ENCODE measurements at regions not wholly inside any gene's neighbourhood (a gene's known extent, or its start where the extent isn't known, plus 50 kb on each side); places are given as distances from the start of the nearest gene placed in this dataset.

- DNase-seq (ENCODE audit: low read depth in 2 of 2), result no peak
Observed at GRCh38 chr10:90588222-90588621, 269.6 kb downstream of the HTR7 start.

- DNase-seq (ENCODE audit: low read depth in 2 of 2), result no peak
Observed at GRCh38 chr10:90589825-90590224, 268.0 kb downstream of the HTR7 start.

- no peak for DNase-seq (ENCODE audit: low read depth in 2 of 2)
Observed at GRCh38 chr10:90591629-90592028, 266.2 kb downstream of the HTR7 start.

DNA sequence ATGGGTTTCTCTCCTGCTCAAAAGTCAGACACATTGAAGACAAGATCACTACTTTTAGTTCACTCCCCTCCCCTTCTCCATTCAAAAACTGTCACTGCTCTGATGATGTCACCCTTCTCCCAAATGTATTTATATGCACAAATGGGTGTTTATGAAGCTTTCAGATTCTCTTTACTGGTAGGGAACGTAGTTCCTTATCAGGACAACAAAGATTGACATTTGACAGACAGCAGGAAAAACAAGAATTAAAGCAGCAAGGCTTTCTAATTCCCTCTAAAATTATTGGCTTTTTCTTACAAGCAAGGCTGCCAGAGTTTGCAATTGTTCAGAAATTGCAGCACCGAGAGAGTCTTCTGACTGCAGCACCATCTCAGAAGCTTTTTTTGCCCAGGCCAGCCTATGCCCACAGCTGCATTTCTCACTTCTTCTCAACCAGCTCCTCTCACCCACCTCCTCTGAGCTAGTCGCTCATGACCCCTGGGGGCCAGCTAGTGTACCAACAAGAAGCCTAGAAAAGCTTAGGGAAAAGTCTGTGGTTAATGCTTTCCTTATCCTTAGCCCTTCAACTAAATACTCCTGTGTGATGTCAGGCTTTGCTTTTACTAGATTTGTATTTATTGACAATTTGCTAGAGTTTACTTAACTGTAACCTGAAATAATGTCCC lies 265.1 kb downstream of the HTR7 start:
- no peak for DNase-seq (ENCODE audit: low read depth in 2 of 2)

DNA sequence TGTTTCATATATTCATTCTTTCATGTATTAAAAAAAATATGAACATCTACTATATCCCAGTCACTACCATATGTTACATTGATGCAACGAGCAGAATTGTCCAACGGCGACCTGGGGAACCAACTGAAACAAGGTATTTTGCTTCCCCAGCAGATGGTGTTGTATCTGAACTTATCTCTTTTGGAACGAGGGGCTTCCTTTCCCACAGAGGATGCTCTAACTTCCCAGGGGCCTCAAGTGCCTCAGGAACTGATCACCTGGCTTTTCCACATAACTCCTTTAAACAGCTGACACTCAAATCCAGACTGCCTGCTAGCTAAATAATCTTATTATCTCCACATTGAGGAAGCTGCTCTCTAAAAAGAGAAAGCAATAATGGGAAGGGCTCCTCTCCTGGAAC lies 259.3 kb downstream of the HTR7 start:
- no peak for DNase-seq (ENCODE audit: low read depth in 2 of 2)

DNA sequence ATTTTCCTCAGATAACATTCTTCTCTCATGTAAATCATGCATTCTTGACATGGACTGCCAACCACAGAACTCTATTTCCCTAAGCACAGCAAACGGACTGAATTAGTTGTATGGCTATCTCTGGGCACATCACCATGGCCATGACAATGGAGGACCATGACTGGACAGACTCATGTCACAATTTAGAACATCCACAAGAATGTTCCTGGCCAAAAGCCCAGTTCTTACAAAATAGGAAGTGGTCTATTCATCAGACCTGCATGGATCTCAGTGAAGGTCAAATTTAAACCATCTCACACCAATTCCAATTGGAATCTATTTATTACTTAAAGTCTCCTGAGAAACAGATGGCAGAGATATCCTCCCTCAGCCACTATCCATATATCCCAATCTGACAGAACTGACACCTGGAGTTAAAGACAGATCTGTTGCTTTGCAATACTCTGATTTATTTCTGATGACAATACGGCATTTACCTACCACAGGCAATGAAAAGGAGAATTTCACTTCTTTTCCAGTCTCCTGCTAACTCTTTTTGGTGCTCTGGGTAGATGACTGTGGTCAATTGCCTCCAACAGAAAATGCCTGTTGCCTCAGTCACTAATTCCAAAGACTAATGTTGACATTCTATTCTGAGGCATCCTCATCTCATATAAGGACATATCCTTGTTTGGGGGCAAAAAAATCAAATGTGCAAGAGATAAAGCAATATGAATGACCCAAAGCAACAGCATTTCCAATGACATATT lies 254.8 kb downstream of the HTR7 start:
- no peak for DNase-seq (ENCODE audit: low read depth in 2 of 2)

DNA sequence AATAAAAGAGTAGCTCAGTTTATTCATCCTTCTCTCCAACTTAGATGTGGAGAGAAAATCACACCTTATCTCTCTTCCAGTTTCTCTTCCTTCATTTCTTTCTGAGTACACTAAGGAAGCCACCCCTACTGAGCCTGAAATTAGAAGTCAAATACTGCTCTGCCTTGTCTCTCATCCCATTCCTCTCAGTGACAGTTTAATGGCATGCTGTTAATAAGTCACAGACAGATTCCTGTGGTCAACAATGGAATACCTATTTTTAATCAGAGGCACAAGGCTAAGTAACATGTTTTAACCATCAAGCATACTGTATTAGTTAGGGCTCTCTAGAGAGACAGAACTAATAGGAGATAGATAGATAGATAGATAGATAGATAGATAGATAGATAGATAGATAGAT lies 253.2 kb downstream of the HTR7 start:
- DNase-seq (ENCODE audit: low read depth in 2 of 2), result no peak

- DNase-seq (ENCODE audit: low read depth in 2 of 2), result no peak
Observed at GRCh38 chr10:90605506-90605905, 252.3 kb downstream of the HTR7 start.

- no peak for DNase-seq (ENCODE audit: low read depth in 2 of 2)
Observed at GRCh38 chr10:90612276-90612675, 245.6 kb downstream of the HTR7 start.

DNA sequence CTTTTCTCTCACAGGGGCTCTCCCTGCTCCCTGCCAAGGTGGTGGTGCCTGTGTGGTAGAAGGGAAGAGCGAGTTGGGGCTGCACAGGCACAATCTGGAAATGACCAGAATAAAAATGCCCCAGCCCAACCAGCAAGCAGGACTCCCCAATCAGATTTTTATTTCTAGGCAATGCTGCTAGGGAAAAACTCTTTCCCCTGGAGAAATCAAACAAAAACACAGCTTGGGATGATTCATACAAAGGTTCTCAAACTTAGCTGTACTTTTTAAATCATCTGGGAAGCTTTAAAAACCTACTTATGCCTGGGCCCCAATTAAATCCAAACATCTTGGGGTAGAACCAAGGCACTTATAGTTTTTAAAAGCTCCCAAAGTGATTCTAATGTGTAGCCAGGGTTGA lies 243.2 kb downstream of the HTR7 start:
- DNase-seq (ENCODE audit: low read depth in 2 of 2), result no peak

- DNase-seq (ENCODE audit: low read depth in 2 of 2), result no peak
Observed at GRCh38 chr10:90621577-90621976, 236.3 kb downstream of the HTR7 start.

- no peak for DNase-seq (ENCODE audit: low read depth in 2 of 2)
Observed at GRCh38 chr10:90635111-90635765, 222.6 kb downstream of the HTR7 start.

DNA sequence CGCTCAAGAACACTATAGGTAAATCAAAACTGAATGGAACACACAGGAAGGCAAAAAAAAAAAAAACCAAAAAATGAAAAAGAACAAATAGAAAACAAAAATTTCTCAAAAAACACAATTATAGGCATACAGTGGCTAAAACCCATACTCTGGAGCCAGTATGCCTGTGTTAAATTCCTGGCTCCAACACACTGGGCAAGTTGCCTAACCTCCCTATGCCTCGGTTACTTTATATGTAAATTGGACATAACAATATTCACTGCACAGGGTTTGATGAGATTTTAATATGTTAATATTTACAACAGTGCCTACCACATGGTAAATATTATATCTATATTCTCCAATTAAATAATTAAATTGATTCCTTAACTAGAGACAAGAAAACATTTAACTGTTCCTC lies 217.1 kb downstream of the HTR7 start:
- no peak for DNase-seq (ENCODE audit: low read depth in 2 of 2)

DNA sequence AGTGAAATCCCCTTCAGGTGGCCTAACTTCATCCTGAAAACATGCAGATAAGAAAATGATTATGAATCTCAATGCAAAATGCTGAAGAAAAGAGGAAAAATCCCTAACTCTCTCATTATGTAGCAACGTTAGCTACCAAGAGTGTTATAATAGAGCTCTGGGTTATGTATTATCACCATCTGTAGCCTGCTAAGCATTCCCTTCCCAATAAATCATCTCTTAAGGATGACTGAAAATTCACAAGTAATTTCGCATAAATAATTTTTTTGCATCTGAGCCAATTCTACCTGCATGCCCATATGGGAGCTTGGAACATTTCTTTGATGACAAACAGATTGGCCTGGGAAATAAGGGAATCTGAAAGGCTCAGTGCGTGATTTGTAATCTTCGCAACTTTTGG lies 216.1 kb downstream of the HTR7 start:
- DNase-seq (ENCODE audit: low read depth in 2 of 2), result no peak

- no peak for DNase-seq (ENCODE audit: low read depth in 2 of 2)
Observed at GRCh38 chr10:90642136-90642535, 215.7 kb downstream of the HTR7 start.

DNA sequence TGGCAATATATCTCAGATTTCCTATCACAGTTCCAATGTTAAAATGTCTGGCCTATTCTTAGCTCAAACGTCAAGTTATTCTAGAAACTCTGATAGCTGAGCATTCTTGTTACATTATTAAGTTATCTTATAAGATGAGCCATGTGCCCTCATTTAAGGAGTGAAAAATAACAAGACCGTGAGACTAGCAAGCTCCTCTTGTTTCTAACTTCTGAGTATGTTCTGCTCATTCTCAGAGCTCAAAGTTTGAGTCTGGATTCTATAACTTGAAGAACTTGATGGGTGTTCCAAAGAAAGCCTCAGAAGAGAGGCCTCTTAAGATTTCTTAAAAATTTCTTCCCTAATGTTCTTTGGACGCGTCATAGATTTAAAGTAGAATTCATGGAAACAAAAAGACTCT lies 215.2 kb downstream of the HTR7 start:
- no peak for DNase-seq (ENCODE audit: low read depth in 2 of 2)

DNA sequence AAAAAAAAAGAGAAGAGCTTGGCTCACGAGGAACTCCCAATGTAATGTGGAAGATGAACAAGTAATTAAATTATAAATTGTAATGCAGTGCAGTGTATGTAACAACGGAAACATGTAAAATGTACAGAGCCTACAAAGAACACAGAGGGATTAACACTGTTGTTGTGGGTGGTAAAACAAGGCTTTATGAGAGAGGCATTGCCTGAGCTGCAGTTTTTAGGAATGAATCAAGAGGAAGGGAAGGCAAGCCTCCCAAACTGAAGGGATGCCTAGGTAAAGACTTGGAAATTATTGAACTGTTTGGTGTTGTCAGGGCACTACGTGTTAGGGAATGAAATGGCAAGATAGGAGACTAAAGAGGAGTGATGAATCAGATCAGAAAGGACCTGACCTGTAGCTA lies 213.7 kb downstream of the HTR7 start:
- no peak for DNase-seq (ENCODE audit: low read depth in 2 of 2)

DNA sequence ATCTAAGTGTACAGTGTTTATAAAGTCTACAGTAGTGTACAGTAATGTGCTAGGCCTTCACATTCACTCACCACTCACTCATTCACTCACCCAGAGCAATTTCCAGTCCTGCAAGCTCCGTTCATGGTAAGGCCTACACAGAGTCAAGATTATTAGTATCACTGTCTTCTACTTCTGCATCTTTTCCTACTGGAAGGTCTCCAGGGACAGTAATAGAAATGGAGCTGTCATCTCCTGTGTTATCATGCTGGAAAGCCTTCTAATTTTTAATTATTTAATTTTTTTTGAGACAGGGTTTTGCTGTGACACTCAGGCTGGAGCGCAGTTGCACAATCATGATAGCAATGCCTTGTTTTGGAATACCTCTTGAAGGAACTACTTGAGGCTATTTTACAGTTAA lies 207.0 kb downstream of the HTR7 start:
- DNase-seq (ENCODE audit: low read depth in 2 of 2), result no peak

DNA sequence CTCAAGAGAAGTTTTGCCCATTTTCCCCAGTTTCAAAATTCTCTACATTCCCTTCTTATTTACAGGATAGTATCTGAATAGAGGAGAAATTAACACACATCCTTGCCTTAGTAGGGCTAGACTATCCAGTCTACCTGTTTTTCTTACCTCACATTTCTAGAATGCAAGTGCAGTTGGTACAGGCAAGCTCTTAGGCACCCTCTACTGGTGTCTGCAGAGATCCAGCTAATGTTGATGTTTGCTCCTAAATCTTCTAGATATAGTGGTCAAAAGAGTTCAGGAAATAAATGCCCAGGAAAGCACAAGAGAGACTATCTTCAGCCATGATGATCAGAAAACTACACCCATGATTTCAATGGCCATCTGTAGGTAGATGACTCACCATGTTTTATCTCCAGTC lies 205.3 kb downstream of the HTR7 start:
- DNase-seq (ENCODE audit: low read depth in 2 of 2), result no peak

GRCh38 chr10:90658791-90659190 lies 199.0 kb downstream of the HTR7 start:
- no peak for DNase-seq (ENCODE audit: low read depth in 2 of 2)

GRCh38 chr10:90665905-90666662 lies 191.8 kb downstream of the HTR7 start:
- DNase-seq (ENCODE audit: low read depth in 2 of 2), result no peak

- DNase-seq (ENCODE audit: low read depth in 2 of 2), result no peak
Observed at GRCh38 chr10:90674461-90674860, 183.4 kb downstream of the HTR7 start.
